SK-MEL-5 (cell line): ENCODE measurements at regions not wholly inside any gene's neighbourhood (a gene's known extent, or its start where the extent isn't known, plus 50 kb on each side); places are given as distances from the start of the nearest gene placed in this dataset.

Source experiments
- DNase-seq: peaks from one replicate; pipeline ENCODE4 v3.0.0-alpha.2; 2016; ENCODE audit warnings: low read depth, low spot score
- in situ Hi-C: cut with HindIII; loops from 2 replicates; pipeline ENCODE4 v1.10.0; 2016; ENCODE audit warnings: low sequenced_read_pairs, high pct_unique_total_duplicates, low pct_unique_long_range_greater_than_20kb

- DNase-seq = no peak
- in situ Hi-C loops = no loop called here
Observed at GRCh38 chr2:71791501-71792135, 338.3 kb downstream of the DYSF start.

GRCh38 chr2:71791061-71791450 lies 337.7 kb downstream of the DYSF start:
- no peak for DNase-seq
- in situ Hi-C loops = no loop called here

- in situ Hi-C loops = no loop called here
- no peak for DNase-seq
Observed at GRCh38 chr2:71790226-71791060, 337.1 kb downstream of the DYSF start.

DNA sequence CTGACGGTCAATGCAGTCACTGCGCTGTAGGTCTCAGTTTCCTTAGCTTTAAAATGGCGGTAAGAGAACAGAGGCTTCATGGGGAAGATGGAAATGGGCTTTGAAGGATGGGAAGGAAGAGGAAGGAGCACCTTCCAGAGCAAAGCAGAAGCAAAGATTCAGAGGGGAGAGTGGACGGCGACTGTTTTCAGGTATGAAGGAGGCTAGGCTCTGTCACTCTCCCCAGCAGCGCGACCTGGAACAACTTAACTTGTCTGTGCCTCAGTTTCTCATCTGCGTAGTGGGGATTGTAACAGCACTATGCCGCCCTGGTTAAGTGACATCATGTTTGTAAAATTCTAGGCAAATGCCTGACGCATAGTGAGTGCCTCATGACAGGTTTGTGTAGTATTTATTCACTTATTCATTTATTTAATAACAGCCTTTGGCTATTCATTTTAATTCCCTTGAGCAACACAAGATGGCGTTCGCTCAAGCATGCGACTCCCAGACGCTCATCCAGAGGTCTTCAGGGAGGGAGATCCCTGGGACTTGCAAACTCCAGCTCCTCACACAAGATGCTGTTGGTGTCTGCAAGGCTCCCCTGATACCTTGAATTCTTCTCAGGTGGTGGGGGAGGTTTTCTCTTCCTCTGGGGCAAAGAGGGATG lies 336.3 kb downstream of the DYSF start:
- in situ Hi-C loops = no loop called here
- peak; percentile 44 for DNase-seq

DNA sequence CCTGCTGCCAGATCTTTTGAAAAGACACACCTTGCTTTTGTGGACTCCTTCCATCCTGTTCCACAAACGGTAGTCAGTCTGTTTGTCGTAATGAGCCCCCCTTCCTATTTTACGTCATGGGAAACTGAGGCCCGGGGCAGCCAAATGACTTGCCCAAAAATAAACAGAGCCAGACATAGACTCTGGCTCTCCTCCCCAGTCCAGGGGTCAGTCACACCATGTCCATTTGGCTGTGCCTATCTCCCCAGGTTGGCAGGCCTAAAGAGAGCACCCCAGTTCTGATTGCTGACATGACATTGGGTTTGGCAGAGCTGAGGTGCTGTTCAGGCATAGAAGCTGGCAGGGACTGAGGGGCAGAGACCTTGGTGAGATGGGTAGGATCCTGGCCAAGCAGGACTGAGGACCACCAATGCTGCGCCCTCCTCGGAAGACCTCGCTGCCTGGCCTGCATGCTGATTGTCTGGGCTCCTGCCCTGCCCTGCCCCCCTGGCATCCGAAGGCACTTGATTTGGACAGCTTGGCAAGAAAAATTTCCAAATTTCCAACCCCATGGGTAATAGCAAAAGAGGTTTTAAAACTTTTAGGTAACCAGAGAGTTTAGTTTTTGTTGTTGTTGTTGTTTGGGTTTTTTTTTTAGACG lies 335.4 kb downstream of the DYSF start:
- DNase-seq = no peak
- in situ Hi-C loops = no loop called here

DNA sequence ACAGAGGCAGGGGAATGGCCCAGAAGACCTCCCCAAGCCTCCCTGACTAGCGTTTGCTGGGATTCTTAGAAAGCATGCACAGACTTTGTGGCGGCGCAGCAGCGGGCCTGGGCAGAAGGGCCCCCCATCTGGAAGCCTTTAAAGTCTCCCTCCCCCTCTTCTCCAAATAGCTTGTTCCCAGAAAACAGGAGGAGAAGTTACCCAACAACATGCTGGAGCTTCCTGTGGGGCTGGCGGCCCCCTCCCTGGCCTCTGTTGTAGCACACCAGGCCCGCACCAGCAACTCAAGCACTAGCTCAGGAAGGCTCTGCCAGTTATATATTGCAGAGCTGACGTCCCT lies 334.8 kb downstream of the DYSF start:
- in situ Hi-C loops = no loop called here
- DNase-seq = no peak

GRCh38 chr2:71787476-71788185 lies 334.3 kb downstream of the DYSF start:
- DNase-seq = no peak
- in situ Hi-C loops = no loop called here

GRCh38 chr2:71787108-71787415 lies 333.7 kb downstream of the DYSF start:
- DNase-seq = no peak
- in situ Hi-C loops = no loop called here

DNA sequence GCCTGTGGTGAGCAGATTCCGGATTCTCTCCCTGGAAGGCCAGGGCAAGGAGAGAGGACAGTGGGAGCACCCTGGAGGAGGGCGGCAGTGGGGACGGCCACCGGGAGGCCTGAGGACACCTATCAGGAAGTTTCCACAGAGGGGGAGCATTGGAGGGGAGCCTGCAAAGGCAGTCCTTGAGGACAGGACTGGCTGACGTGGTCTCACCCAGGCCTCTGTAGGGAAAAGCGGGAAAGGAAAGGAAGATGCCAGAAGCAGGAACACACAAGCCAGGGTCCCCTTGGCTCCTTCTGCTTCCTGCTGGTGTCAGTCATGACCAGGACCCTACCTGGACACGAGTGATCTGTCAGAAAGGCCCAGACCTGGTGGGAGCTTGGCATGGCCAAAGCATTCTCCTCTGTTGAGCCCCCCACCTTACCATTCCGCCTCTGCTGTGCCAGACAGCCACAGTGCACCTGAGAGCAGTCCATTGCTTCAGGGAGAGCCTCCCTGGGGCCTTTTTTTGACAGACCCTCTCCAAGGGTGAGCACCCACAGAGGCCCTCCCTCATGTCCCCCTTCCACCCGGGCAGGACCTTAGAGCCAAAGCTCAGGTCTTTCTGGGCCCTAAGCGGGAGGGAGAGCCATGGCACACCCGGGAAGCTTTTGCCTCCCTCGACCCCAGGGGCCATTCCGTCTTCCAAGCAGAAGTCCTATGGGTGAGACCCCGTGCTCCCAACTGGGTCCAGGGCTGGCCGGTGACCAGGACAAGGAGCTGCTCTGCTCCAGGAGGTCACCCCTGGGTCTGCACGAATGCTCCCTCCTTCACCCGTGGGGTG lies 333.1 kb downstream of the DYSF start:
- in situ Hi-C loops = no loop called here
- no peak for DNase-seq

- no peak for DNase-seq
- in situ Hi-C loops = no loop called here
Observed at GRCh38 chr2:71785516-71785981, 332.2 kb downstream of the DYSF start.

GRCh38 chr2:71784734-71785511 lies 331.6 kb downstream of the DYSF start:
- in situ Hi-C loops = no loop called here
- DNase-seq = no peak

- in situ Hi-C loops = no loop called here
- no peak for DNase-seq
Observed at GRCh38 chr2:71783815-71784214, 330.5 kb downstream of the DYSF start.

GRCh38 chr2:71783215-71783614 lies 329.9 kb downstream of the DYSF start:
- in situ Hi-C loops = no loop called here
- no peak for DNase-seq

DNA sequence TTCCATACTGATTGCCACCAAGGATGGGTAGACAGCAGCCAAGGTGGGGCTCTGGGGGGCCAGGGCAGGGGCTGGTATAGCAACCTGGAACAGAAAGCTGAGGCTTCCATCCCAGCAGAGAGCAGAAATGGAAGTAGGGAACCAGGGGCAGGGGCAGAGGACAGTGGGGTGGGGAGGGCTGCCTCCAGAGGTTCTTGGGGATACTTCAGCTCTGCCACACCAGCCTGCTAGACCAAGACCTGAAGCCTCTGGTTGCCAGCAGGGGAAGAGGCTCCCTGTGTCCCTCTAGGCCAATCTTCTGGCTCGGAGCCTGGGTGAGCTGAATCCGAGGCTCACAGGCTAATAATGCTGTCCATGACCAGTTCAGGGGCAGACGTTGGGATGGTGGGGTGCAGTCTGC lies 329.0 kb downstream of the DYSF start:
- in situ Hi-C loops = no loop called here
- DNase-seq = no peak

- DNase-seq = no peak
- in situ Hi-C loops = no loop called here
Observed at GRCh38 chr2:71781695-71782228, 328.4 kb downstream of the DYSF start.

DNA sequence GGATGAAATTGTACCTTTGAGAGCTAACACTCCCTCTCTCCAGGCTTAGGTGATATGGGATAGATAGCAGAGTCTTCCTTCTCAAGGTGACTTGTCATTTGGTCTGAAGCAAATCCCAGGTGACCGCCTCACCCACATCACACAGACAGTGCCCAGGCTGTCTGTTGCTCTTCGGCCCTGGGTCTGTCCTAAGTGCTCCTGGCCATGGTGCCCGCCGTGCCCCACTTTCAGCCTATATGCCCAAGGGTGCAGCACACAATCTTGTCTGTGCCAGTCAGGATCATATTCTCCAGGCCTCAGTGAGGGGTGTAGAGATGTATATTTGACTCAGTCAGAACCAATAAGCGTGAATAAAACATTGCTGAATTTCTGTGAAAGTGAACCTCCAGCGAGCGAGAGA lies 326.8 kb downstream of the DYSF start:
- in situ Hi-C loops = no loop called here
- DNase-seq = no peak
